ENCODE measurements at regions not wholly inside any gene's neighbourhood (a gene's known extent, or its start where the extent isn't known, plus 50 kb on each side); places are given as distances from the start of the nearest gene placed in this dataset.

DNA sequence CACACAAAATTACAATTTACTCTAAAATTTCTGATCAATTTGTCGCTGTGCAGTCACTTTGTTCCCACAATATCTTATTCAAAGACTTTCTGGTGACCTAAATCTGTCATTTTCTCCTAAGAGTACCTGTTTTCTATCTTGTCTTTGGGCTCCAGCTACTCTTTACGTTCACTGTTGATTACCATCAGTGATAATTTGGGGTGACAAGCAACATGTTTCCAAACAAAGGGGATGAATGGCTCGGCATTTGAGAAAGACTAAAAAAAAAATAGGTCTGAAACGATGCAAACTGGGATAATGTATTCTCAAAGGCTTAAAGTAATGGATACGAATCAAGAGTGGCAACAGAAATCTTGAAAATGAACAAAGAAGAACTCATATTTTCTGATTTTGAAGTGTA lies 205.2 kb upstream of the DAB2 start:
- TF ChIP-seq, protein P1, sequence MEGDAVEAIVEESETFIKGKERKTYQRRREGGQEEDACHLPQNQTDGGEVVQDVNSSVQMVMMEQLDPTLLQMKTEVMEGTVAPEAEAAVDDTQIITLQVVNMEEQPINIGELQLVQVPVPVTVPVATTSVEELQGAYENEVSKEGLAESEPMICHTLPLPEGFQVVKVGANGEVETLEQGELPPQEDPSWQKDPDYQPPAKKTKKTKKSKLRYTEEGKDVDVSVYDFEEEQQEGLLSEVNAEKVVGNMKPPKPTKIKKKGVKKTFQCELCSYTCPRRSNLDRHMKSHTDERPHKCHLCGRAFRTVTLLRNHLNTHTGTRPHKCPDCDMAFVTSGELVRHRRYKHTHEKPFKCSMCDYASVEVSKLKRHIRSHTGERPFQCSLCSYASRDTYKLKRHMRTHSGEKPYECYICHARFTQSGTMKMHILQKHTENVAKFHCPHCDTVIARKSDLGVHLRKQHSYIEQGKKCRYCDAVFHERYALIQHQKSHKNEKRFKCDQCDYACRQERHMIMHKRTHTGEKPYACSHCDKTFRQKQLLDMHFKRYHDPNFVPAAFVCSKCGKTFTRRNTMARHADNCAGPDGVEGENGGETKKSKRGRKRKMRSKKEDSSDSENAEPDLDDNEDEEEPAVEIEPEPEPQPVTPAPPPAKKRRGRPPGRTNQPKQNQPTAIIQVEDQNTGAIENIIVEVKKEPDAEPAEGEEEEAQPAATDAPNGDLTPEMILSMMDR (conservative IDR thresholded peaks at IDR 0.05), result no peak
- TF ChIP-seq ZFX (IDR thresholded peaks at IDR 0.05), result no peak
- H3K27ac ChIP-seq, result no peak overlapping the region

DNA sequence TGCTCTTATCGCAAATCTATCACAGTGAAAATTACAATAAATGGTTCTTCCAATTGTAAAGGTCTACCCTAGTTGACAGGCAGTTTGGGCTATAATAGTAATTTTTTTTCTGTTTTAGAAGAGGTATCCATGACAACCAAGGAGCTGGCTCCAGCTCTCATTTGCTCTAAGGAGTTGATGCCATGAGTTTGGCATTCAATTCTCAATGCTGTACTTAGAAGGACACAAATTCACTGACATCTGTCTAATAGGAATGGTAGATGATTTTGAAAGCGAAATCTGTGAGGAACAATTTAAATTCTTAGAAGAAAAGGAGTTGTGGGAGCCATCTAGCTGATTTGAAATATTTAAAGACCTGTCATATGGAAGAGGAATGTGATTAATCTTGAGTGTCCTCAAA lies 203.6 kb upstream of the DAB2 start:
- H3K27ac ChIP-seq, result no peak overlapping the region
- TF ChIP-seq, protein P1 (conservative IDR thresholded peaks at IDR 0.05), result no peak
- TF ChIP-seq ZFX (IDR thresholded peaks at IDR 0.05), result no peak

DNA sequence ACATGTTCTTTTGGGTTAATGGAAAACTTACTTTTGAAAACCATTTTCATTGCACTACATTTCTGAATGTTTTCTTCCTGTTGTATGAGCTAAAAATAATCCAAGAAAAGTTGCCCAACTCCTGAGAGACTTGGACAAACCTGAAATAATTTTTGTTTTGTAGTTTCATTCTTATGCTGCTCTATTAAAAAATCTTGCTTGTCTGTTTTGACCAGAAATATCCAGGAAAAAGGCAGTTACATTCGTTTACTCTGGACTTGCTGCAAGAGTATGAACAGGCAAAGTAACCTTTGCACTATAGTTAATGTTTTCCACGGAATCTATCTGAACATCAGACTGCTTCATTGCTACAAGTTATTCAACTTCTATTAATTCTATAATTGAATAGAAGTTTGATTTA lies 200.1 kb upstream of the DAB2 start:
- TF ChIP-seq, protein P1 (conservative IDR thresholded peaks at IDR 0.05), result no peak
- no peak for TF ChIP-seq ZFX (IDR thresholded peaks at IDR 0.05)
- no peak overlapping the region for H3K27ac ChIP-seq

DNA sequence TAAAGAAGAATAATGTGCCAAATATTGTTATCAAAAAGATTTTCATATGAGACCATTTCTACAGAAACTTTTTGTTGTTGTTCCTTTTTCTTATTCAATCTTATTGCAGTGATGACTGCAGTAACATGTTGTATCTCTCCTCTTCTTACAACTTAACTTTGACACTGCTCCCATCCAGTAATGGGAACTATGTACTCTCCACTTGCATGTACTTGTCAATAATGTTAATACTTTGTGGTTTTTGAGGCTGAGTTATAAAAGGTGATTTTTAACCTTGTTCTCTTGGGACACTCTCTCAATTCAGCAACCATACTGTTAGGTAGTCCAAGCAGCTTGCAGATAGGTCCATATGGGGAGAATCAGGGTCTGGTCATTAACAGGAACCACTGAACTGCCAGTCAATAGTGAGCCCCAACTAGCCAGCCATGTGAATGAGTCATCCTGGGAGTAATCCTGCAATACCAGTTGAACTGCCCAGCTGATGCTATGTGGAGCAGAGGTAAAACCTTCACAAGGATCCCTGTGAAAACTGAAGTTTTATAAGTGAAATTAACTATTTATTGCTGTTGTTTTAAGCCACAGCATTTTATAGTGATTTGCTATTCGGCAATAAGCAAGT lies 199.6 kb upstream of the DAB2 start:
- H3K27ac ChIP-seq, result no peak overlapping the region
- TF ChIP-seq, protein P1 (conservative IDR thresholded peaks at IDR 0.05), result no peak
- TF ChIP-seq ZFX (IDR thresholded peaks at IDR 0.05), result no peak

DNA sequence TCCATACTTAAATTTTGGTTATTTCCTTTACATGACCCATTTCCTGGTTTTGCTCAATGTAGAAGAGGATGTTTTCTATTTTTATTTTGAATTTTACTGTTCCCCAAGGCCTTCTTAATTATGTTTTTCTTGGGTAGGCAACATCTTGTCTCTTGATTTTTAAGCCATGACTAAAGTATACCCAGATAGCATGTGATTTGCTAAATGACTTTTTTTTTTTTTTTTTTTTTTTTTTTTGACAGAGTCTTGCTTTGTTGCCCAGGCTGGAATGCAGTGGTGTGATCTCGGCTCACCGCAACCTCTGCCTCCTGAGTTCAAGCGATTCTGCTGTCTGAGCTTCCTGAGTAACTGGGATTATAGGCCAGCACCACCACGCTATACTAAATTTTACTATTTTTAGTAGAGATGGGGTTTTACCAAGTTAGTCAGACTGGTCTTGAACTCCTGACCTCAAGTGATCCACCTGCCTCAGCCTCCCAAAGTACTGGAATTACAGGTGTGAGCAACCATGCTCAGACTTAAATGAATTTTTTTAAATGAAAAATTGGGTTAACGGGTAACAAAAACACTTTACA lies 198.6 kb upstream of the DAB2 start:
- H3K27ac ChIP-seq, result no peak overlapping the region
- TF ChIP-seq, protein P1 (conservative IDR thresholded peaks at IDR 0.05), result no peak
- TF ChIP-seq ZFX (IDR thresholded peaks at IDR 0.05), result no peak

DNA sequence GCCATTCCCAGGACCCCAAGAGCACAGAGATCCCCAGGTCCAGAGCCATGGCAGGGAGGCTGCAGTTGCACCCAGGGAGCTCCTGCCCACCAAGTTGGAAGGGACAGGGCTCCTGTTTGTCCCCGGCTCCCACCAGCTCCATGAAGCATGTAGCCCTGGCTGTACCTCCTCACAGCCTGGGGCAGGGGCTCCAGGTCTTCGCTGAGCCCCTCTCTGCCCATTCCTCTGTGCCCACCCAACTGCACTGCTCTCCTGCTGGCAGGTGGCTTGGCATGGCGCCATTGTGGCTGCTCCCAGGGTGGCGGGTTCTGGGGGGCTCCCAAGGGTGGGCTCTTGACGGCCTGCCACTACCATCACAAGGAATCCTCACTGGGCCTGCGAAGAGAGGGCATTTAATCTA lies 197.5 kb upstream of the DAB2 start:
- no peak overlapping the region for H3K27ac ChIP-seq
- TF ChIP-seq ZFX (IDR thresholded peaks at IDR 0.05), result no peak
- TF ChIP-seq, protein P1 (conservative IDR thresholded peaks at IDR 0.05), result no peak

DNA sequence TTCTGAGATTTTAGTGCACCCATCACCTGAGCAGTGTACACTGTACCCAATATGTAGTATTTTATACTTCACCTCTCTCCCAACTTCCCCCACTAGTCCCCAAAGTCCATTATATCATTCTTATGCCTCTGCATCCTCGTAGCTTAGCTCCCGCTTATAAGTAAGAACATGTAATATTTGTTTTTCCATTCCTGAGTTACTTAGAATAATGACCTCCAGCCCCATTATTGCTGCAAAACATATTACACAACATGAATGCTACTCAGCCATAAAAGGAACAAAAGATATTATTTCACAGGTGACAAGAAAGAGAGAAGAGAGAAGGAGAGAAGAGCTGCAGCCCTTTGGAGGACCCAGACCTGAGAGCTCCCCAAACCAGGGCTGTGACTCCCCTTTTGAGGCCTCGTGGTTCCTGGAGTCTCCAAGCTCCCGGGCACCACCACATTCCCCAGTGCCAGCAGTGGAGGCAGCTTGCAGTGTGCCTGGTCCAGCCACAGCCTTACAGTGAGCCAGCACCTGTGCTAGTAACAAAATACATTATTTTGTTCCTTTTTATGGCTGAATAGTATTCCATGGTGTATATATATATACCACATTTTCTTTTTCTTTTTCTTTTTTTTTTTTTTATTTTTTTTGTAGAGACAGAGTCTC lies 194.5 kb upstream of the DAB2 start:
- no peak for TF ChIP-seq ZFX (IDR thresholded peaks at IDR 0.05)
- TF ChIP-seq, protein P1 (conservative IDR thresholded peaks at IDR 0.05), result no peak

More for the DNA sequence above, 194.5 kb upstream of the DAB2 start:
- H3K27ac ChIP-seq, result no peak overlapping the region
